Posterior cingulate gyrus (tissue), 11 donors: ENCODE measurements at regions not wholly inside any gene's neighbourhood (a gene's known extent, or its start where the extent isn't known, plus 50 kb on each side); places are given as distances from the start of the nearest gene placed in this dataset.
"Not testable (repeated sequence)": the region's sequence is repeated elsewhere in the genome, so short reads cannot be mapped to it uniquely, and the experiment has no call there.

Experiments
- DNase-seq, 10 donors: peaks; one replicate each; pipeline versions ENCODE4 v3.0.0 to v3.0.0-alpha.2; 2020 to 2021; ENCODE audit warnings: mixed read lengths in 3 of 10
- intact Hi-C: fragments of 100-400 bp; cut with DNase I; formaldehyde crosslinking; loops from one replicate; pipeline ENCODE4 v1.15.1; 2023

- DNase-seq: no peak
- intact Hi-C loops: no loop called here
Observed at GRCh38 chr5:83810511-83810910, 89.9 kb upstream of the HAPLN1 start.

GRCh38 chr5:83802686-83803085 lies 82.0 kb upstream of the HAPLN1 start:
- intact Hi-C loops: no loop called here
- DNase-seq: no peak

GRCh38 chr5:83800201-83800600 lies 79.5 kb upstream of the HAPLN1 start:
- no peak for DNase-seq
- intact Hi-C loops: no loop called here

- DNase-seq, intact Hi-C loops: not testable (repeated sequence)
Observed at GRCh38 chr5:83799020-83799419, 78.4 kb upstream of the HAPLN1 start.

GRCh38 chr5:83789371-83789770 lies 68.7 kb upstream of the HAPLN1 start:
- intact Hi-C loops: no loop called here
- DNase-seq: no peak

GRCh38 chr5:83787631-83788030 lies 67.0 kb upstream of the HAPLN1 start:
- intact Hi-C loops: no loop called here
- DNase-seq: no peak

GRCh38 chr5:83785176-83785668 lies 64.6 kb upstream of the HAPLN1 start:
- DNase-seq: no peak
- intact Hi-C loops: no loop called here

GRCh38 chr5:83780699-83781350 lies 60.2 kb upstream of the HAPLN1 start:
- DNase-seq: no peak
- intact Hi-C loops: no loop called here

- intact Hi-C loops: no loop called here
Observed at GRCh38 chr5:83777856-83778255, 57.2 kb upstream of the HAPLN1 start.

GRCh38 chr5:83776437-83777031 lies 55.9 kb upstream of the HAPLN1 start:
- intact Hi-C loops: no loop called here
- DNase-seq: no peak

More at GRCh38 chr5:83777856-83778255, 57.2 kb upstream of the HAPLN1 start:
- DNase-seq: no peak
